PC-9 (cell line): ENCODE measurements at regions not wholly inside any gene's neighbourhood (a gene's known extent, or its start where the extent isn't known, plus 50 kb on each side); places are given as distances from the start of the nearest gene placed in this dataset.
"Not testable (repeated sequence)": the region's sequence is repeated elsewhere in the genome, so short reads cannot be mapped to it uniquely, and the experiment has no call there.

Experiments
- BruUV-seq: library from RNA; stranded (reverse); fragments of 400-500 nt; replicated peaks from 2 replicates; lab custom pipeline; 2021; lab: Mats Ljungman, UMichigan
- CTCF ChIA-PET: fragments of 300-600 bp; sonication (Branson Sonifier 250); formaldehyde crosslinking; loops from one replicate; lab custom pipeline; 2022; ENCODE audit warnings: antibody characterized with exemption; lab: Charles Lee
- POLR2A ChIA-PET: fragments of 300-600 bp; sonication (Branson Sonifier 250); formaldehyde crosslinking; loops from one replicate; lab custom pipeline; 2022; ENCODE audit warnings: antibody characterized with exemption; ENCODE audit not compliant: unreplicated experiment; lab: Charles Lee
- DNase-seq, 2 experiments: peaks; one replicate each; pipeline versions ENCODE4 v3.0.0 to v3.0.0-alpha.2; 2015 to 2022; ENCODE audit warnings: mixed read lengths in 1 of 2
- H2AFZ ChIP-seq: fragments of 200-600 bp; sonication (generic); 2 replicates; pipeline ENCODE4 v1.8.1; 2017; ENCODE audit warnings: antibody characterized with exemption
- H3F3A ChIP-seq: fragments of 200-600 bp; sonication (generic); 2 replicates; pipeline ENCODE4 v1.8.1; 2017; ENCODE audit warnings: antibody characterized with exemption, mild to moderate bottlenecking, low read depth; ENCODE audit not compliant: insufficient read depth
- H3K27ac ChIP-seq: fragments of 200-600 bp; sonication (generic); 2 replicates; pipeline ENCODE4 v1.6.1; 2016; ENCODE audit warnings: mixed run types
- H3K27me3 ChIP-seq: fragments of 200-600 bp; sonication (generic); 2 replicates; pipeline ENCODE4 v1.6.1; 2016; ENCODE audit warnings: low read depth, mixed run types; ENCODE audit not compliant: insufficient read depth
- H3K36me3 ChIP-seq: fragments of 200-600 bp; sonication (generic); 2 replicates; pipeline ENCODE4 v1.6.1; 2016; ENCODE audit warnings: low read depth, mixed run types
- H3K4me1 ChIP-seq: fragments of 200-600 bp; sonication (generic); replicated peaks from 2 replicates; pipeline ENCODE4 v1.6.1; 2016; ENCODE audit warnings: mixed run types; ENCODE audit not compliant: insufficient read depth
- H3K4me2 ChIP-seq: fragments of 200-600 bp; sonication (generic); 2 replicates; pipeline ENCODE4 v1.6.1; 2017; ENCODE audit warnings: mixed run types
- H3K4me3 ChIP-seq: fragments of 200-600 bp; sonication (generic); 2 replicates; pipeline ENCODE4 v1.6.1; 2016; ENCODE audit warnings: mixed run types
- H3K79me2 ChIP-seq: fragments of 200-600 bp; sonication (generic); 2 replicates; pipeline ENCODE4 v1.6.1; 2017; ENCODE audit warnings: low read depth, mixed run types
- H3K9me2 ChIP-seq: fragments of 200-600 bp; sonication (generic); 2 replicates; pipeline ENCODE4 v1.8.1; 2017; ENCODE audit warnings: mild to moderate bottlenecking; ENCODE audit not compliant: insufficient read depth
- H3K9me3 ChIP-seq: fragments of 200-600 bp; sonication (generic); 2 replicates; pipeline ENCODE4 v1.8.1; 2016; ENCODE audit warnings: low read depth; ENCODE audit not compliant: insufficient read depth
- H4K20me1 ChIP-seq: fragments of 200-600 bp; sonication (generic); 2 replicates; pipeline ENCODE4 v1.8.1; 2017; ENCODE audit not compliant: insufficient read depth
- CTCF ChIP-seq: fragments of 200-600 bp; sonication (generic); conservative IDR thresholded peaks from 2 replicates; pipeline ENCODE4 v1.6.1; 2017; ENCODE audit warnings: mixed run types, antibody characterized with exemption, mild to moderate bottlenecking, moderate library complexity
- EZH2 ChIP-seq: fragments of 200-600 bp; sonication (generic); IDR thresholded peaks from 2 replicates; pipeline ENCODE4 v1.8.0; 2017; ENCODE audit warnings: antibody characterized with exemption, low read depth
- intact Hi-C: fragments of 100-400 bp; cut with micrococcal nuclease; formaldehyde crosslinking; loops from one replicate; pipeline ENCODE4 v1.10.0; 2022; ENCODE audit not compliant: unreplicated experiment

DNA sequence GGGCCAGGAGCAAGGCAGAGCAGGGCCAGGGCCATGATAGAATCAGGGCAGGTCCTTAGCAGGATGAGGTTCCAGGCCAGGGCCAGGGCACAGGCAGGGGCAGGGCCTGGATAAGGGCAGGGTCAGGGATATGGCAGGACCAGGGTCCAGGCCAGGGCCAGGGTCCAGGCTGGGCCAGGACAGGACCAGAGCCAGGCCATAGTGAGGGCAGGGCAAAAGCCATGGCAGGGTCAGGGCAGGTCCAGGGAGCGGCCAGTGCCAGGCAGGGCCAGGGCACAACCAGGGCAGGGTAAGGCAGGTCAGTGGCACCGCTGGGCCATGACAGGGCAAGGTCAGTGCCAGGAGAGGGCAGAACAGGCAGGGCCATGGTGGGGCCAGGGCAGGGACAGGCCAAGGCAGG is 152.2 kb downstream of the LIPI start:
- ChIA-PET POLR2A (no interaction called here), CTCF (no interaction called here)
- H3K4me3 ChIP-seq, result no peak overlapping the region
- TF ChIP-seq EZH2 (no peak), CTCF (no peak)
- DNase-seq, result no peak
- H3K27ac ChIP-seq, result no peak overlapping the region
- H3K9me2 ChIP-seq, result no peaks in the 10 kb centered on the region
- no TSS peak for BruUV-seq
- intact Hi-C loops, result no loop called here
- no peaks in the 10 kb centered on the region for H3K4me1 ChIP-seq
- H3F3A ChIP-seq, result no peaks in the 10 kb centered on the region
- no peaks in the 10 kb centered on the region for H3K36me3 ChIP-seq
- no peak overlapping the region for H3K4me2 ChIP-seq
- no peaks in the 10 kb centered on the region for H4K20me1 ChIP-seq
- no peaks in the 10 kb centered on the region for H3K9me3 ChIP-seq
- H3K79me2 ChIP-seq, result no peaks in the 10 kb centered on the region
- H2AFZ ChIP-seq, result no peak overlapping the region
- H3K27me3 ChIP-seq, result no peaks in the 10 kb centered on the region

DNA sequence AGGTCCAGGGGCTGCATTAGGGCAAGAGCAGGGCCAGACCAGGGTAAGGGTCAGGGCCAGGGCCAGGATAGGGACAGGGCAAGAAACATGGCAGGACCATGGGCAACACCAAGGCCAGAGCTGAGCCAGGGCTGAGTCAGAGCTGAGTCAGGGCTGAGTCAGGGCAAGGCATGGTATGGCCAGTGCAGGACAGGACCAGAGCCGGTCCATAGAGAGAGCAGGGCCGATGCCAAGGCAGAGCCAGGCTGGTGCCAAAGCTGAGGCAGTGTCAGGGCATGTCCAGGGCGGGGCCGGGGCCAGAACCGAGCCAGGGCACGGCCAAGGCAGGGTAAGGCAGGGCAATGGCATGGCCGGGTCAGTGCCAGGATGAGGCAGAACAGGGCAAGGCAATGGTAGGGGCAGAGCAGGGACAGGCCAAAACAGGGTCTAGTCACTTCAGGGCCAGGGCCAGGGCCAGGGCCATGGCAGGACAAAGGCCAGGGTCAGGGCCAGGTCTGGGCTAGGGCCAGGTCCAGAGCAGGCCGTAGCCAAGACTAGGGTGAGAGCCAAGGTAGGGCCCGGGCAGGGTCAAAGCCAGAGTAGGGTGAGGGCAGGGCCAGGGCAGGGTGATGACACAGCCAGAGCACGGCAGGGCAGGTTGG is 152.8 kb downstream of the LIPI start:
- H3K9me3 ChIP-seq, H3K4me3 ChIP-seq, H3F3A ChIP-seq, H3K9me2 ChIP-seq, H3K36me3 ChIP-seq, H3K27ac ChIP-seq, H3K79me2 ChIP-seq, POLR2A ChIA-PET, H4K20me1 ChIP-seq, H3K4me1 ChIP-seq, H3K4me2 ChIP-seq, CTCF ChIA-PET, H3K27me3 ChIP-seq, H2AFZ ChIP-seq, BruUV-seq, intact Hi-C loops: not testable (repeated sequence)
- DNase-seq, result peak in 1 of 2 experiments; percentile 40

DNA sequence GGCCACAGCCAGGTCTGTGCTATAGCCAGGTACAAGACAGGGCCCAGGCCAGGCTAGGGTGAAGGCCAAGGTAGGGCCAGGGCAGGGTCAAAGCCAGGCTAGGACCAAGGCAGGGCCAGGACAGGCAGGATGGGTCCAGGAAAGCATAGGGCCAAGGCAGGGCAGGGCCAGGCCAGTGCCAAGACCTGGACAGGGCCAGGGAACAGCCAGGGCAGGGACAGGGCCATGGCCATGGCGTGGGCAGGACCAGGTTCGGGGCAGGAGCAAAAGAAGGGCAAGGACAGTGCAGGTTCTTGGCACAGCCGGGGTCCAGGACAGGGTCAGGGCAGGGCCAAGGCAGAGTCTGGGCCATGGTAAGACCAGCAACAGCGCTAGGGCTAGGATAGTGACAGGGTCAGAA is 153.4 kb downstream of the LIPI start:
- H4K20me1 ChIP-seq, result no peaks in the 10 kb centered on the region
- H3K4me3 ChIP-seq, result no peak overlapping the region
- ChIA-PET CTCF (no interaction called here), POLR2A (no interaction called here)
- H3K36me3 ChIP-seq, result no peaks in the 10 kb centered on the region
- H3K79me2 ChIP-seq, result no peaks in the 10 kb centered on the region
- no peak overlapping the region for H3K27ac ChIP-seq
- no peaks in the 10 kb centered on the region for H3K4me1 ChIP-seq
- H3K9me2 ChIP-seq, result no peaks in the 10 kb centered on the region
- no peak for DNase-seq
- intact Hi-C loops, result no loop called here
- H3K9me3 ChIP-seq, result no peaks in the 10 kb centered on the region
- H2AFZ ChIP-seq, result no peak overlapping the region
- TF ChIP-seq CTCF (no peak), EZH2 (no peak)
- no TSS peak for BruUV-seq
- no peaks in the 10 kb centered on the region for H3K27me3 ChIP-seq
- H3K4me2 ChIP-seq, result no peak overlapping the region
- H3F3A ChIP-seq, result no peaks in the 10 kb centered on the region

- no peak overlapping the region for H3K27ac ChIP-seq
- no peaks in the 10 kb centered on the region for H3K36me3 ChIP-seq
- BruUV-seq, result no TSS peak
- no peak overlapping the region for H2AFZ ChIP-seq
- H3K27me3 ChIP-seq, result no peaks in the 10 kb centered on the region
- intact Hi-C loops, result no loop called here
- POLR2A ChIA-PET, result no interaction called here
- no peak overlapping the region for H3K4me2 ChIP-seq
- TF ChIP-seq CTCF (no peak), EZH2 (no peak)
- CTCF ChIA-PET, result no interaction called here
- H3K79me2 ChIP-seq, result no peaks in the 10 kb centered on the region
- no peak for DNase-seq
- no peaks in the 10 kb centered on the region for H3F3A ChIP-seq
- no peaks in the 10 kb centered on the region for H4K20me1 ChIP-seq
- H3K4me1 ChIP-seq, result no peaks in the 10 kb centered on the region
- H3K9me2 ChIP-seq, result no peaks in the 10 kb centered on the region
- H3K4me3 ChIP-seq, result no peak overlapping the region
- no peaks in the 10 kb centered on the region for H3K9me3 ChIP-seq
Observed at GRCh38 chr21:14056771-14057191, 154.0 kb downstream of the LIPI start.

DNA sequence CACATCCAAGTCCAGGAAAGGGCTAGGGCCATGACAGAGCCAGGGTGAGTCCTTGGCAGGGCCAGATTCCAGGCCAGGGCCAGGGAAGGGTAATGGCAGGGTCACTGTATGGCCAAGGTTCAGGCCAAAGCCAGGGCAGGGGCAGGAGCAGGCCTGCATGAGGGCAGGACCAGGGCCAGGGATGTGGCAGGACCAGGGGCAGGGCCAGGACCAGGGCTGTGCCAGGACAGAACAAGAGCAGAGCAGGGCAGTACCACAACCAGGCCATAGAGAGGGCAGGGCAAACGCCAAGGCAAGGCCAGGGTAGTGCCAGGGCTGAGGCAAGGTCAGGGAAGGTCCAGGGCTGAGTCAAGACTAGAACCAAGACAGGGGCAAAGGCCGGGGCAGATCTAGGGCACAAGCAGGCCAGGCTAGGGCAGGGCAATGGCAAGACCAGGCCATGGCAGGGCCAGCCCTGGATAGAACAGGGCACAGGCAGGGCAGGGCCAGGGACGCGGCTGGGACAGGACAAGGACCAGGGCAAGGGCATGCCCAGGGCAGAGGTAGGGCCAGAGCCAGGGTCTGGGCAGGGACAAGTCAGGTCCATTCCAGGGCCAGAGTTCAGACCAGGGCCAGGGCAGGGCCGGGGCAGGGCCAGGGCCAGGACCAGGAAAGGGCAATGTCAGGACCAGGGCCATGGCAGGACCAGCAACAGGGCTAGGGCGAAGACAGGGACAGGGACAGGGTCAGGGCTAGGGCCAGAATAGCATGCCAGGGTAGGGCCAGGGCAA is 154.8 kb downstream of the LIPI start:
- intact Hi-C loops, result not testable (repeated sequence)

More for the DNA sequence above, 154.8 kb downstream of the LIPI start:
- CTCF ChIA-PET, H4K20me1 ChIP-seq, H3K27ac ChIP-seq, BruUV-seq, H3K79me2 ChIP-seq, H3K36me3 ChIP-seq, H3K4me1 ChIP-seq, H3K4me3 ChIP-seq, H2AFZ ChIP-seq, POLR2A ChIA-PET, DNase-seq, H3K27me3 ChIP-seq, H3K9me3 ChIP-seq, H3K4me2 ChIP-seq, H3F3A ChIP-seq, H3K9me2 ChIP-seq: not testable (repeated sequence)
